CD8-positive, alpha-beta memory T cell (primary cell): ENCODE measurements at regions not wholly inside any gene's neighbourhood (a gene's known extent, or its start where the extent isn't known, plus 50 kb on each side); places are given as distances from the start of the nearest gene placed in this dataset.

Experiments used
- CTCF ChIA-PET: fragments of 350-600 bp; sonication (Branson Sonifier 250); formaldehyde crosslinking; loops from one replicate; lab custom pipeline; 2021; ENCODE audit warnings: antibody characterized with exemption; lab: Charles Lee
- POLR2A ChIA-PET: fragments of 350-600 bp; sonication (Branson Sonifier 250); formaldehyde crosslinking; loops from one replicate; lab custom pipeline; 2021; ENCODE audit warnings: antibody characterized with exemption; lab: Charles Lee
- DNase-seq, 5 donors: peaks; one replicate each; pipeline versions ENCODE4 v3.0.0 to v3.0.0-alpha.2; 2020 to 2022; ENCODE audit warnings: mixed read lengths in 1 of 5
- H3K27ac ChIP-seq: one replicate; pipeline ENCODE4 v1.7.0; 2013; ENCODE audit warnings: low read depth, mild to moderate bottlenecking, low read length, moderate library complexity
- H3K27me3 ChIP-seq: 2 replicates; pipeline ENCODE4 v1.7.0; 2013; ENCODE audit warnings: low read length, mild to moderate bottlenecking; ENCODE audit not compliant: insufficient read depth, poor library complexity, severe bottlenecking
- H3K36me3 ChIP-seq: 2 replicates; pipeline ENCODE4 v1.7.0; 2013; ENCODE audit warnings: mild to moderate bottlenecking, low read length, moderate library complexity; ENCODE audit not compliant: insufficient read depth
- H3K4me1 ChIP-seq: 2 replicates; pipeline ENCODE4 v1.7.0; 2013; ENCODE audit warnings: mild to moderate bottlenecking, low read length, moderate library complexity; ENCODE audit not compliant: insufficient read depth
- H3K4me3 ChIP-seq: 2 replicates; pipeline ENCODE4 v1.7.0; 2013; ENCODE audit warnings: mild to moderate bottlenecking, low read length
- H3K9me3 ChIP-seq: 2 replicates; pipeline ENCODE4 v1.7.0; 2013; ENCODE audit warnings: mild to moderate bottlenecking, low read length
- H3K27ac Mint-ChIP-seq, 8 donors: one replicate each; pipeline ENCODE4 v1.8.0; 2020 to 2021; ENCODE audit warnings: mixed read lengths in 8 of 8, mild to moderate bottlenecking in 6 of 8, inconsistent platforms in 3 of 8, moderate library complexity in 3 of 8
- H3K27me3 Mint-ChIP-seq, 2 donors: one replicate each; pipeline ENCODE4 v1.8.0; 2020 to 2021; ENCODE audit warnings: mixed read lengths in 2 of 2, mild to moderate bottlenecking in 1 of 2, moderate library complexity in 1 of 2
- H3K36me3 Mint-ChIP-seq, 3 donors: one replicate each; pipeline ENCODE4 v1.8.0; 2020 to 2021; ENCODE audit warnings: mixed read lengths in 3 of 3, inconsistent platforms in 1 of 3, mild to moderate bottlenecking in 1 of 3
- H3K4me1 Mint-ChIP-seq, 3 donors: one replicate each; pipeline ENCODE4 v1.8.0; 2020 to 2021; ENCODE audit warnings: mixed read lengths in 3 of 3, inconsistent platforms in 1 of 3, mild to moderate bottlenecking in 1 of 3
- H3K4me3 Mint-ChIP-seq, 7 donors: one replicate each; pipeline ENCODE4 v1.8.0; 2020 to 2021; ENCODE audit warnings: mixed read lengths in 7 of 7, mild to moderate bottlenecking in 6 of 7, moderate library complexity in 4 of 7, inconsistent platforms in 2 of 7
- H3K9me3 Mint-ChIP-seq, 5 donors: one replicate each; pipeline ENCODE4 v1.8.0; 2020 to 2022; ENCODE audit warnings: mixed read lengths in 5 of 5, mild to moderate bottlenecking in 3 of 5, moderate library complexity in 2 of 5, inconsistent platforms in 1 of 5

DNA sequence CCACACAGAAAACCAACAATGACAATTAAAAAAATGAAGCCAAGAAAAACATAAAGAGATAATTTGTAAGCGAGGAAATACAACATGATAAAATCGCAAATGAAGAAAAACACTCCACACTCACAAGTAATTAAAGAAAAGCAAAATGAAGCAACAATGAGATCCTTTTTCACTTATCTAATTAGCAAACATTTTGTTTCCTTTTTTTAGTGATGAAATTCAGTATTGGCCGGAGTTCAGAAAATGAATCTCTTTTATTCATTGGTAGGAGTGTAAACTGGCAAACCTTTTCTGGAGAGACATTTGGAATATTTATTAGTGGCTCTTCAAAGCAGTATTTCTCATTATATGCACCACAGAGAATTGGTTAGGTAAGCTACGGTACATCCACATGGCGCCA lies 70.6 kb upstream of the POMP start:
- Mint-ChIP-seq H3K27ac (no peak overlapping the region), H3K9me3 (no peaks in the 10 kb centered on the region), H3K36me3 (no peaks in the 10 kb centered on the region), H3K27me3 (peaks cover 11 to 17% of the 10 kb centered on the region in 2 donors), H3K4me1 (peaks cover 6 to 15% (median 14%) of the 10 kb centered on the region in 3 donors), H3K4me3 (no peak overlapping the region)
- no peak for DNase-seq
- no peaks in the 10 kb centered on the region for H3K9me3 ChIP-seq
- no peak overlapping the region for H3K4me3 ChIP-seq
- no peaks in the 10 kb centered on the region for H3K27me3 ChIP-seq
- no peaks in the 10 kb centered on the region for H3K4me1 ChIP-seq
- H3K36me3 ChIP-seq = no peaks in the 10 kb centered on the region
- no peak overlapping the region for H3K27ac ChIP-seq
- POLR2A ChIA-PET = no interaction called here
- CTCF ChIA-PET = no interaction called here

DNA sequence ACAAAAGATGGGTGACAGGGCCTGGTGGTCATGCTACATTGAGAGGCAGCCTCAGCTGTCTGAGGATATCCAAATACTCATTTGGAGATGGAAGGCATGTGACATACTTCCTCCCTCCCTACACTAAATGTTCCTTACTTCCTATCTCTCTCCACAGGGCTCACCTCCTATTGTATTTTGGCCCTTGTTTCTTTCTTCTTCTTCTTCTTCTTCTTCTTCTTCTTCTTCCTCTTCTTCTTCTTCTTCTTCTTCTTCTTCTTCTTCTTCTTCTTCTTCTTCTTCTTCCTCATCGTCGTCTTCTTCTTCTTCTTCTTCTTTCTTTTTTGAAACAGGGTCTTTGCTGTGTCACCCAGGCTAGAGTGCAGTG lies 71.8 kb upstream of the POMP start:
- DNase-seq = no peak
- Mint-ChIP-seq H3K4me3 (no peak overlapping the region), H3K4me1 (peaks cover 6 to 15% (median 14%) of the 10 kb centered on the region in 3 donors), H3K36me3 (no peaks in the 10 kb centered on the region), H3K9me3 (no peaks in the 10 kb centered on the region), H3K27ac (no peak overlapping the region), H3K27me3 (peaks cover 8 to 11% of the 10 kb centered on the region in 2 donors)
- ChIA-PET CTCF (no interaction called here), POLR2A (no interaction called here)
- Histone ChIP-seq H3K27me3 (no peaks in the 10 kb centered on the region), H3K9me3 (no peaks in the 10 kb centered on the region), H3K4me3 (no peak overlapping the region), H3K36me3 (no peaks in the 10 kb centered on the region), H3K4me1 (no peaks in the 10 kb centered on the region), H3K27ac (no peak overlapping the region)

DNA sequence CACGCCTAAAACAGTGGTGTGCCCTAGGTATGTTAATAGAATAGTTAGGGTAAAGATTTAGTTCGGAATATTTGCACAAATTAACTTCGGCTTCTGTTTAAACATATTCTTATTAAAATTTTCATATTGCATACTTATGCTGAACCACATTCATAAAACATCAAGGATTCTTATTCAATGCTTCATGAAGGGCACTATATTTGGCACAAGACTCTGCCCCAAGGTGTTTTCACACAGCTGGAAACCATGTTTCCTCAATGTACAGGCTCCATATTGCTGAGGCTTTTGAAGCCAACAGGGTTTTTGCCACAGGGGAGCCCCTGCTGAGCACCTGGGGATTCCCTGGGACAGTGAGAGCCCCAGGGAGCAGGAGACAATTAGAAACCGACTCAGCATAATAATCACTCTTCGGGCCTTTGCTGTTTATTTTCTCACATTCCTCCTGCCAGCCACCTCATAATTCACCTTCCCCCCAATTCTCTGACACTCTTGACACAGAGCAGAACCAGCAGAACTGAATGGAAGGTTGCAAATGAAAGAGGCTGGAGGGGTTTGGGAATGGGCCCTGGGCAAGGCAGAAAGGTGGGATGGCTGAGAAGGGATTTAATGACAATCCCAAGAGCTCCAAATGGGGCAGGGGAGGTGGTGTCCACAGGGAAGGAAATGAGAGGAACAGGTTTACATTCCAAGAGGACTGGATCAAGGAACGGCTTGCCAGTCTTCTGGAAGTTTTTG lies 72.3 kb upstream of the POMP start:
- peaks cover 7 to 9% of the 10 kb centered on the region in 2 donors for H3K27me3 Mint-ChIP-seq

DNA sequence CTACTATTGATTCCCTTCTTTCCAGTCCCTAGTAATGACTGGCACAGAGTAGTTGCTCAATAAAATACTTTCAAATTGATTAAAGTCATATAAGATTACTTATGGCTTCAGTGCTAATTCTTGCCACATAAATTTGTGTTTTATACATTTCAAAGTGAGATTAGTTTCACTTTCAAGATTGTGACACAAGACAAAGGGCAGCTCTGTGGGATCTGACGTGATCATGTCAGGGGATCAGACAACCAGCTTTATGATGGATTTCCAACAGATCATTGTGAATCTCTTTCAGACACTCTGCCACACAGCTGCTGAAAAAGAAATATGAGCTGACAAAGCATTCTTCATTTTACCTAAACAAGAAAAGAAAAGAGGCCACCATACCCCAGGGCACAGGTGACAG lies 73.4 kb upstream of the POMP start:
- DNase-seq = no peak
- Mint-ChIP-seq H3K27ac (peak overlapping the region in 1 of 8 donors; percentile 48), H3K36me3 (no peaks in the 10 kb centered on the region), H3K27me3 (peaks cover 2 to 9% of the 10 kb centered on the region in 2 donors), H3K9me3 (no peaks in the 10 kb centered on the region), H3K4me3 (peak overlapping the region in 3 of 7 donors; percentile 24 to 52 (median 30)), H3K4me1 (peaks cover 6 to 15% (median 14%) of the 10 kb centered on the region in 3 donors)
- CTCF ChIA-PET = no interaction called here
- no peak overlapping the region for H3K27ac ChIP-seq
- no peaks in the 10 kb centered on the region for H3K4me1 ChIP-seq
- POLR2A ChIA-PET = no interaction called here
- no peaks in the 10 kb centered on the region for H3K9me3 ChIP-seq
- H3K4me3 ChIP-seq = no peak overlapping the region
- H3K36me3 ChIP-seq = no peaks in the 10 kb centered on the region
- no peaks in the 10 kb centered on the region for H3K27me3 ChIP-seq

More for the DNA sequence above, 72.3 kb upstream of the POMP start:
- Histone ChIP-seq H3K4me1 (no peaks in the 10 kb centered on the region), H3K36me3 (no peaks in the 10 kb centered on the region), H3K9me3 (no peaks in the 10 kb centered on the region), H3K27ac (no peak overlapping the region), H3K27me3 (no peaks in the 10 kb centered on the region), H3K4me3 (no peak overlapping the region)
- Mint-ChIP-seq H3K27ac (no peak overlapping the region), H3K4me3 (no peak overlapping the region), H3K36me3 (no peaks in the 10 kb centered on the region), H3K9me3 (no peaks in the 10 kb centered on the region), H3K4me1 (peaks cover 6 to 15% (median 14%) of the 10 kb centered on the region in 3 donors)
- DNase-seq = no peak
- ChIA-PET POLR2A (no interaction called here), CTCF (no interaction called here)

DNA sequence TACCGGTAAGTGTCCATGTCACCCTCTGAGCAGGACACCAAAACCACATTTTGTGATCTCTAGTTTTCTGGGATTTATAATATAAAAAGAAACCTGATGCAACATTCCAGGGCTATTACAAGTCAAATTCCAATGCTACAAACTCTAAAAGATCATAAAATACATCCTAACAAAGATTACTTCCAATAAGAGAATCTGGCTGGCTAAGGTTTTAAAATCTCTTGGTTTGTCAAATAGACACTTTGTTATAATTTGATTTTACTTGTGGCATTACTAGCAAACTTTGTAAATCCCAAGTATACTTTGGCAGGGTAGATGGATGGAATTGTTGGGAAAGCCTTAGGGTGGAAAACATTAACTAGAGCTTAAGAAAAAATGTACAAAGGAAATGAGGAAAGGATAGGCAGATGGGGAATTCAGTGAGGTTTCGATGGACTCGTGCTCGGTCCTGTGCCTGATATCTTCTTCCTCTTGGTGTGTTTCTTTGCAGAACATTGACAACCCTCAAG lies 74.0 kb upstream of the POMP start:
- ChIA-PET CTCF (no interaction called here), POLR2A (no interaction called here)
- Histone ChIP-seq H3K9me3 (no peaks in the 10 kb centered on the region), H3K4me1 (no peaks in the 10 kb centered on the region), H3K4me3 (no peak overlapping the region), H3K36me3 (no peaks in the 10 kb centered on the region), H3K27me3 (no peaks in the 10 kb centered on the region), H3K27ac (no peak overlapping the region)
- Mint-ChIP-seq H3K9me3 (no peaks in the 10 kb centered on the region), H3K27me3 (peaks cover 2 to 8% of the 10 kb centered on the region in 2 donors), H3K4me1 (peaks cover 6 to 15% (median 14%) of the 10 kb centered on the region in 3 donors), H3K36me3 (no peaks in the 10 kb centered on the region), H3K4me3 (no peak overlapping the region), H3K27ac (peak overlapping the region in 1 of 8 donors; percentile 34)
- no peak for DNase-seq

DNA sequence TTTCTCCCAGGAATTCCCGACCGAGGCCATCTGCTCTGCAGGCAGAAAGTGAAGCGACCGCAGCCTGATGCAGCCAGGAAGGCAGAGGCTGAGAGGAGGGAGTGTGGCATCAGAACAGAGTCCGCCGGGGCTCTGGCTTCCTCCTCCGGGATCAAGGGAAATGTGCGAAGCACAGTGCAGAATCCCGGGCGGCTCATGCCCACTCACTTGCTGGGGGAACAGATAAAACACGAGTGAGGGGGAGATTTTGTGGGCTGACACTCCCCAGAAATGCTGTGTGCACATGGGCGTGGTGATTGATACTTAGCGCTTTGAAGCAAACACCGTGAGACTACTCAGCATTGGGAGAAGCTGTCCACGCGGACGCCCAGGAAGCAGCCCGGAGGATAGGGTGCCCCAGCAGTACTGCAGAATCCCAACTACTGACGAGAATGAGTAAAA lies 75.3 kb upstream of the POMP start:
- H3K27me3 ChIP-seq = no peaks in the 10 kb centered on the region
- no peaks in the 10 kb centered on the region for H3K4me1 ChIP-seq
- ChIA-PET POLR2A (no interaction called here), CTCF (no interaction called here)
- H3K36me3 Mint-ChIP-seq = no peaks in the 10 kb centered on the region
- H3K36me3 ChIP-seq = no peaks in the 10 kb centered on the region
- H3K27ac ChIP-seq = no peak overlapping the region
- no peaks in the 10 kb centered on the region for H3K9me3 ChIP-seq
- no peak overlapping the region for H3K27ac Mint-ChIP-seq
- no peaks in the 10 kb centered on the region for H3K9me3 Mint-ChIP-seq
- no peak for DNase-seq
- H3K4me1 Mint-ChIP-seq = peaks cover 6 to 15% (median 14%) of the 10 kb centered on the region in 3 donors
- no peak overlapping the region for H3K4me3 Mint-ChIP-seq
- no peak overlapping the region for H3K4me3 ChIP-seq
- H3K27me3 Mint-ChIP-seq = peaks cover 2 to 4% of the 10 kb centered on the region in 2 donors

DNA sequence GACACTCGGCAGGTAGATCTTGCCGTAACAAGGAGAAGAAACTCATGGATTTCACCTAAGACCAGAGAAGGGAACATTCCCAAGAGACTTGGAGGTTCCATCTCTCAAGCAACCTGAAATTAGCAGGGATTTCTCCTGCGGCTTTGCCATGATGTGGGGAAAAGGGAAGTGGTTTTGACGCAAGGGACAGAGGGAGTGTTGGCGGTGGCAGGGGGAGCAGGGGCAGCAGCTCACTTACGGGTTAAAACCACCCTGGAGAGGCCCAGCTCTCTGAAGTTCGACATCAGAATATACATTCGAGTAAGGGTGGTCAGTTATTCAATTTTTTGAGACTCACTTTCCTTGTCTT lies 76.1 kb upstream of the POMP start:
- peaks cover 6 to 15% (median 14%) of the 10 kb centered on the region in 3 donors for H3K4me1 Mint-ChIP-seq
- H3K27ac Mint-ChIP-seq = peak overlapping the region in 1 of 8 donors; percentile 84

DNA sequence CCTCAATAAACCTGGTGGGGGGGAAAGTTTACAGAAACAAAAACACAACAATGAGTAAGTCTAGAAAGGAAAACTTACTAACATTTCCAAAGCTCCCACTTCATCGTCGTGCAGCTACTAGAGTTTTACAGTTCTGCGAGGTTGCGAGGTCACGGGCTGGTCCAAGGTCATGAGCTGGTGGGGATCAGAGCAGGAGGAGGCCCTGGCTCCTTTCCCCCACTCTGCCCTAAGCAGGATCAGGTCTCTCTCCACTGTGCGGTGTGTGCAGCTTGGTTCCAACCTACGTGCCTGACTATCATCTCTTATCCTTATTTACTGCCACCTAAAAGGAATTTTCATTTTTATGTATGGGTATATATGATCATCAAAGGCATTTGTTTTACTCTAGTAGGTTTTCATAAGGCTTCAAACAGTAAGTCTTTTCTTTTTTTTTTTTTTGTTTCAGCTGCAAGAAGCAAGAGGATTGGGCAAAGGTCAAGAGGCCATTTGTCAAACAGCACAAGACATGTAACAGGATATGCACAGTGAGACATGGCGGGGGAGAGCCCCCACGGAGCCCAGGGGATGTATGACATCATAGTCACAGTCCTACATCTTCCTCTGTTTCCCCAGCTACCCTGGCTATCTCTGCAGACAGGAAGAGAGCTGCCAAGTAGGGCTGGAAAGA lies 76.6 kb upstream of the POMP start:
- POLR2A ChIA-PET = no interaction called here
- H3K27me3 ChIP-seq = no peaks in the 10 kb centered on the region
- Mint-ChIP-seq H3K36me3 (no peaks in the 10 kb centered on the region), H3K27ac (peak overlapping the region in 1 of 8 donors; percentile 84), H3K9me3 (no peaks in the 10 kb centered on the region), H3K27me3 (peaks cover 0 to 2% of the 10 kb centered on the region in 2 donors), H3K4me3 (no peak overlapping the region), H3K4me1 (peaks cover 6 to 15% (median 14%) of the 10 kb centered on the region in 3 donors)
- H3K27ac ChIP-seq = no peak overlapping the region
- no peaks in the 10 kb centered on the region for H3K4me1 ChIP-seq
- H3K36me3 ChIP-seq = no peaks in the 10 kb centered on the region
- CTCF ChIA-PET = no interaction called here
- no peaks in the 10 kb centered on the region for H3K9me3 ChIP-seq
- H3K4me3 ChIP-seq = no peak overlapping the region
- DNase-seq = no peak

More for the DNA sequence above, 76.1 kb upstream of the POMP start:
- no peaks in the 10 kb centered on the region for H3K36me3 ChIP-seq
- no peaks in the 10 kb centered on the region for H3K9me3 ChIP-seq
- Mint-ChIP-seq H3K9me3 (no peaks in the 10 kb centered on the region), H3K27me3 (peaks cover 0 to 2% of the 10 kb centered on the region in 2 donors), H3K4me3 (no peak overlapping the region), H3K36me3 (no peaks in the 10 kb centered on the region)
- H3K27me3 ChIP-seq = no peaks in the 10 kb centered on the region
- no peak for DNase-seq
- no peaks in the 10 kb centered on the region for H3K4me1 ChIP-seq
- CTCF ChIA-PET = no interaction called here
- no peak overlapping the region for H3K27ac ChIP-seq
- POLR2A ChIA-PET = no interaction called here
- no peak overlapping the region for H3K4me3 ChIP-seq
